KMS-11 (cell line): ENCODE measurements at regions not wholly inside any gene's neighbourhood (a gene's known extent, or its start where the extent isn't known, plus 50 kb on each side); places are given as distances from the start of the nearest gene placed in this dataset.

Experiments used
- H2AFZ ChIP-seq: fragments of 200-600 bp; sonication (generic); 2 replicates; pipeline ENCODE4 v1.6.1; 2016; ENCODE audit warnings: antibody characterized with exemption, mixed run types, low read depth
- H3K27ac ChIP-seq: fragments of 200-600 bp; sonication (generic); 2 replicates; pipeline ENCODE4 v1.6.1; 2016; ENCODE audit warnings: mild to moderate bottlenecking, mixed run types
- H3K27me3 ChIP-seq: fragments of 200-600 bp; sonication (generic); 2 replicates; pipeline ENCODE4 v1.6.1; 2017; ENCODE audit warnings: mild to moderate bottlenecking, low read depth, mixed run types, moderate library complexity; ENCODE audit not compliant: insufficient read depth
- H3K36me3 ChIP-seq: fragments of 200-600 bp; sonication (generic); 2 replicates; pipeline ENCODE4 v1.6.1; 2017; ENCODE audit warnings: mild to moderate bottlenecking, mixed run types; ENCODE audit not compliant: insufficient read depth
- H3K4me1 ChIP-seq: fragments of 200-600 bp; sonication (generic); 2 replicates; pipeline ENCODE4 v1.6.1; 2016; ENCODE audit warnings: mild to moderate bottlenecking, low read depth, mixed run types; ENCODE audit not compliant: poor library complexity, severe bottlenecking
- H3K4me2 ChIP-seq: fragments of 200-600 bp; sonication (generic); 2 replicates; pipeline ENCODE4 v1.7.0; 2016; ENCODE audit warnings: mild to moderate bottlenecking, mixed run types
- H3K4me3 ChIP-seq: fragments of 200-600 bp; sonication (generic); IDR thresholded peaks from 2 replicates; pipeline ENCODE4 v1.6.1; 2017; ENCODE audit warnings: low read depth, low read length, mixed read lengths; ENCODE audit not compliant: insufficient read depth
- H3K79me2 ChIP-seq: fragments of 200-600 bp; sonication (generic); 2 replicates; pipeline ENCODE4 v1.6.1; 2016; ENCODE audit warnings: low read depth, mixed run types; ENCODE audit not compliant: insufficient read depth
- H3K9ac ChIP-seq: fragments of 200-600 bp; sonication (generic); 2 replicates; pipeline ENCODE4 v1.6.1; 2016; ENCODE audit warnings: mild to moderate bottlenecking, mixed run types
- H4K20me1 ChIP-seq: fragments of 200-600 bp; sonication (generic); 2 replicates; pipeline ENCODE4 v1.6.1; 2016; ENCODE audit warnings: mild to moderate bottlenecking, mixed run types; ENCODE audit not compliant: insufficient read depth
- TF ChIP-seq, protein P1 (sequence below): fragments of 200-600 bp; sonication (generic); conservative IDR thresholded peaks from 2 replicates; pipeline ENCODE4 v1.6.1; 2017; ENCODE audit warnings: low read depth, mild to moderate bottlenecking, antibody characterized with exemption, low read length, moderate library complexity, mixed read lengths

DNA sequence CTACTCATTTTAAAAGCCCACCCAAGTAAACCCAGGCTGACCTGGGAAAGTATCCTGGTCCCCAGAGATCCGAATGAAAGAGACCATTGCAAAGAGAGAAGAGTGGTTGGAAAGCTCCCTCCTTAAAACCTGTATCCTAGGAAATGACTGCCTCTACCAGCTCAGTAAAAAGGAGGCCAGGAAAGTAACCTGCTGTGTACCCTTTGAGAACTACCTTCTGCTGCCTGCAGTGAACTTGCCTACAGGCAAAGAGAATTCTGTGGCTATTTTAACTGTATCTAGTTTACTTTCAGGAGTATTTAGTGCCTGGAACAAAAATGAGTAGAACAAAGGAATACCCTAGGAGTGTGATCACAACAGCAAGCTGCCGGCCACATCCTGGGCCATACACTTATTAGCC lies 641.7 kb upstream of the NRXN1 start:
- Histone ChIP-seq H3K27ac (no peak overlapping the region), H3K4me3 (no peak overlapping the region), H2AFZ (no peak overlapping the region), H3K4me1 (no peaks in the 10 kb centered on the region), H3K4me2 (no peak overlapping the region), H3K36me3 (no peaks in the 10 kb centered on the region), H3K79me2 (no peaks in the 10 kb centered on the region), H3K27me3 (no peaks in the 10 kb centered on the region), H3K9ac (no peak overlapping the region), H4K20me1 (no peaks in the 10 kb centered on the region)
- TF ChIP-seq, protein P1, sequence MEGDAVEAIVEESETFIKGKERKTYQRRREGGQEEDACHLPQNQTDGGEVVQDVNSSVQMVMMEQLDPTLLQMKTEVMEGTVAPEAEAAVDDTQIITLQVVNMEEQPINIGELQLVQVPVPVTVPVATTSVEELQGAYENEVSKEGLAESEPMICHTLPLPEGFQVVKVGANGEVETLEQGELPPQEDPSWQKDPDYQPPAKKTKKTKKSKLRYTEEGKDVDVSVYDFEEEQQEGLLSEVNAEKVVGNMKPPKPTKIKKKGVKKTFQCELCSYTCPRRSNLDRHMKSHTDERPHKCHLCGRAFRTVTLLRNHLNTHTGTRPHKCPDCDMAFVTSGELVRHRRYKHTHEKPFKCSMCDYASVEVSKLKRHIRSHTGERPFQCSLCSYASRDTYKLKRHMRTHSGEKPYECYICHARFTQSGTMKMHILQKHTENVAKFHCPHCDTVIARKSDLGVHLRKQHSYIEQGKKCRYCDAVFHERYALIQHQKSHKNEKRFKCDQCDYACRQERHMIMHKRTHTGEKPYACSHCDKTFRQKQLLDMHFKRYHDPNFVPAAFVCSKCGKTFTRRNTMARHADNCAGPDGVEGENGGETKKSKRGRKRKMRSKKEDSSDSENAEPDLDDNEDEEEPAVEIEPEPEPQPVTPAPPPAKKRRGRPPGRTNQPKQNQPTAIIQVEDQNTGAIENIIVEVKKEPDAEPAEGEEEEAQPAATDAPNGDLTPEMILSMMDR, result no peak

DNA sequence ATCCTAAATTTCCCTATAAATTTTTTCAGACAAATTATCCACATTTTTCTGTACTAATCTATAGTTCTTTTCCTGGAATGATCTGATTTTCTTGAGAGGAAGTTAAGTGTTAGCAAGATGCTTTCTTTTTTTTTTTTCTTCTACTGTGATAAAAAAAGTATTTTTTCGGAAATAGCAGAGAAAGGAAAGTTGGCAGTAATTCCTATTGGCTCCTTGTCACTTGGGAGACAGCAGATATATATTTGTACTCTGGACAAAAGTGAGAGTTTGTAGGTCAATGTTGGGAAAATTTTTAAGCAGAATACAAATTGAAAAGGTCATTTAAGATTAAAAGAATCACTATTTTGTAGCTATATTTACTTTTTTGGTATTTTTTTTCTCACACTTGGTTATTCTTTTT lies 635.7 kb upstream of the NRXN1 start:
- Histone ChIP-seq H2AFZ (no peak overlapping the region), H3K27me3 (no peaks in the 10 kb centered on the region), H3K9ac (no peak overlapping the region), H3K36me3 (no peaks in the 10 kb centered on the region), H3K4me3 (no peak overlapping the region), H4K20me1 (no peaks in the 10 kb centered on the region), H3K79me2 (no peaks in the 10 kb centered on the region), H3K27ac (no peak overlapping the region), H3K4me2 (no peak overlapping the region), H3K4me1 (no peaks in the 10 kb centered on the region)
- TF ChIP-seq, protein P1, result no peak

GRCh38 chr2:51662187-51662586 lies 630.3 kb upstream of the NRXN1 start:
- no peaks in the 10 kb centered on the region for H4K20me1 ChIP-seq
- no peak overlapping the region for H2AFZ ChIP-seq
- H3K4me1 ChIP-seq, result no peaks in the 10 kb centered on the region
- no peak overlapping the region for H3K4me2 ChIP-seq
- H3K9ac ChIP-seq, result no peak overlapping the region
- no peaks in the 10 kb centered on the region for H3K79me2 ChIP-seq
- TF ChIP-seq, protein P1, result no peak
- no peak overlapping the region for H3K27ac ChIP-seq
- H3K36me3 ChIP-seq, result no peaks in the 10 kb centered on the region
- no peaks in the 10 kb centered on the region for H3K27me3 ChIP-seq
- no peak overlapping the region for H3K4me3 ChIP-seq

DNA sequence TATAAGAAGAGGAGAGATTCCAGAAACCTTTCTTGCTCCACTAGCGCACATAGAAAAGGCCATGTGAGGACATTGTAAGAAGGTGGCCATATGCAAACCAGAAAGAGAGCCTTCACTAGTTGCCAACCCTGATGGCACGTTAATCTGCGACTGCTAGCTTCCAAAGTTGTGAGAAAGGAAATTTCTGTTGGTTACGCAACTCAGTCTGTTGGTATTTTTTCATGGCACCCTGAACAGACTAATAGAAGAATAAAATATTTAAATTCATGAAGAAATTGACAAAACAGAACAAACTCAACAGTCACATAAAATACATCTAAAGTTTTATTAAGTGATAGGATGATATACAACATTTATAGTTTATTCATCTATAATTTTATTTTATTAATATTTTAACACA lies 625.9 kb upstream of the NRXN1 start:
- no peaks in the 10 kb centered on the region for H3K27me3 ChIP-seq
- no peaks in the 10 kb centered on the region for H4K20me1 ChIP-seq
- H3K27ac ChIP-seq, result no peak overlapping the region
- H3K36me3 ChIP-seq, result no peaks in the 10 kb centered on the region
- no peaks in the 10 kb centered on the region for H3K79me2 ChIP-seq
- no peak overlapping the region for H3K9ac ChIP-seq
- H3K4me2 ChIP-seq, result no peak overlapping the region
- no peak overlapping the region for H2AFZ ChIP-seq
- TF ChIP-seq, protein P1, result no peak
- H3K4me3 ChIP-seq, result no peak overlapping the region
- H3K4me1 ChIP-seq, result no peaks in the 10 kb centered on the region

GRCh38 chr2:51650769-51651168 lies 618.8 kb upstream of the NRXN1 start:
- Histone ChIP-seq H3K4me3 (no peak overlapping the region), H3K36me3 (no peaks in the 10 kb centered on the region), H3K4me1 (peaks cover 10% of the 10 kb centered on the region), H3K4me2 (peak overlapping the region; percentile 16), H4K20me1 (no peaks in the 10 kb centered on the region), H3K9ac (no peak overlapping the region), H3K27ac (no peak overlapping the region), H3K79me2 (no peaks in the 10 kb centered on the region), H3K27me3 (no peaks in the 10 kb centered on the region), H2AFZ (0 out of 2 replicates have a peak overlapping the region, but pooled peaks have one; percentile 18)
- TF ChIP-seq, protein P1, result no peak
